RWPE2 (cell line): ENCODE measurements at regions not wholly inside any gene's neighbourhood (a gene's known extent, or its start where the extent isn't known, plus 50 kb on each side); places are given as distances from the start of the nearest gene placed in this dataset.

Source experiments
- ATAC-seq: fragments of 200-7000 bp; cut with Tn5 transposase; 3 replicates; pipeline ENCODE4 v1.9.1; 2021; ENCODE audit warnings: low read depth
- DNase-seq: peaks from one replicate; pipeline ENCODE4 v3.0.0-alpha.2; 2020; ENCODE audit warnings: low spot score
- H3K27ac ChIP-seq: fragments of 450-650 bp; 2 replicates; pipeline ENCODE4 v1.5.1; 2017; ENCODE audit warnings: mild to moderate bottlenecking; ENCODE audit not compliant: poor library complexity, severe bottlenecking
- H3K27me3 ChIP-seq: fragments of 250-450 bp; sonication (Bioruptor Pico); 2 replicates; pipeline ENCODE4 v1.5.1; 2021; ENCODE audit warnings: mild to moderate bottlenecking, moderate library complexity; ENCODE audit not compliant: insufficient read depth, poor library complexity, severe bottlenecking
- H3K36me3 ChIP-seq: fragments of 250-450 bp; sonication (Bioruptor Pico); 2 replicates; pipeline ENCODE4 v1.5.1; 2020; ENCODE audit warnings: low read depth, mild to moderate bottlenecking, moderate library complexity
- H3K4me1 ChIP-seq: fragments of 250-450 bp; sonication (Bioruptor Pico); 2 replicates; pipeline ENCODE4 v1.5.1; 2021; ENCODE audit warnings: mild to moderate bottlenecking, moderate library complexity; ENCODE audit not compliant: insufficient read depth, poor library complexity, severe bottlenecking
- H3K4me3 ChIP-seq: fragments of 250-450 bp; sonication (Bioruptor Pico); 2 replicates; pipeline ENCODE4 v1.5.1; 2021; ENCODE audit warnings: mild to moderate bottlenecking, moderate library complexity; ENCODE audit not compliant: severe bottlenecking
- H3K9me3 ChIP-seq: fragments of 250-450 bp; sonication (Bioruptor Pico); 2 replicates; pipeline ENCODE4 v1.5.1; 2021; ENCODE audit warnings: mild to moderate bottlenecking, moderate library complexity; ENCODE audit not compliant: severe bottlenecking
- TF ChIP-seq, protein P1 (sequence below): fragments of 450-650 bp; IDR thresholded peaks from one replicate; pipeline ENCODE4 v1.5.1; 2017; ENCODE audit warnings: mild to moderate bottlenecking, moderate library complexity; ENCODE audit not compliant: poor library complexity, severe bottlenecking

DNA sequence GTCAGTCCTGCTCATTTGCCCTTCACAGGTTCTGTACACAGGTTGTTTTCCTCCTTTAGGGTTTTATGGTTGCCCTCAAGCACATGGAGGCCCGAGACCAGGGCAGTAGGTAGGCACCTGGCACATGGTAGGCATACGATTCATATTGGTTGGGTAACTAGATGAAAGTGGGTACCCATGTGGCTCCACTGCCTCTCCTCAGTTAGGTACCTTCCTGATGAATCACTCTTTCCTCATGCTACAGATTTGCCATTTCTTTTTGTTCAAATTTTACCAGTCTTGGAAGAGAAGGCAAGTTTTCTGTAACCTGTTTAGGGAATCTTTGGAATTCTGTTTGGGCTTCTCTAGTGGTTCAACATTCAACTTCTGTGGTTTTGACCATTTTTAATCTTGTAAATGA, 121.3 kb downstream of the FHIP1A start:
- ATAC-seq (peak; percentile 40; the same call in 1 of the 3 replicates), DNase-seq (no peak)
- TF ChIP-seq, protein P1, sequence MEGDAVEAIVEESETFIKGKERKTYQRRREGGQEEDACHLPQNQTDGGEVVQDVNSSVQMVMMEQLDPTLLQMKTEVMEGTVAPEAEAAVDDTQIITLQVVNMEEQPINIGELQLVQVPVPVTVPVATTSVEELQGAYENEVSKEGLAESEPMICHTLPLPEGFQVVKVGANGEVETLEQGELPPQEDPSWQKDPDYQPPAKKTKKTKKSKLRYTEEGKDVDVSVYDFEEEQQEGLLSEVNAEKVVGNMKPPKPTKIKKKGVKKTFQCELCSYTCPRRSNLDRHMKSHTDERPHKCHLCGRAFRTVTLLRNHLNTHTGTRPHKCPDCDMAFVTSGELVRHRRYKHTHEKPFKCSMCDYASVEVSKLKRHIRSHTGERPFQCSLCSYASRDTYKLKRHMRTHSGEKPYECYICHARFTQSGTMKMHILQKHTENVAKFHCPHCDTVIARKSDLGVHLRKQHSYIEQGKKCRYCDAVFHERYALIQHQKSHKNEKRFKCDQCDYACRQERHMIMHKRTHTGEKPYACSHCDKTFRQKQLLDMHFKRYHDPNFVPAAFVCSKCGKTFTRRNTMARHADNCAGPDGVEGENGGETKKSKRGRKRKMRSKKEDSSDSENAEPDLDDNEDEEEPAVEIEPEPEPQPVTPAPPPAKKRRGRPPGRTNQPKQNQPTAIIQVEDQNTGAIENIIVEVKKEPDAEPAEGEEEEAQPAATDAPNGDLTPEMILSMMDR: no peak
- Histone ChIP-seq H3K4me3 (no peak overlapping the region), H3K27me3 (no peaks in the 10 kb centered on the region), H3K27ac (no peak overlapping the region), H3K36me3 (no peaks in the 10 kb centered on the region), H3K4me1 (peaks cover 14% of the 10 kb centered on the region), H3K9me3 (no peaks in the 10 kb centered on the region)

DNA sequence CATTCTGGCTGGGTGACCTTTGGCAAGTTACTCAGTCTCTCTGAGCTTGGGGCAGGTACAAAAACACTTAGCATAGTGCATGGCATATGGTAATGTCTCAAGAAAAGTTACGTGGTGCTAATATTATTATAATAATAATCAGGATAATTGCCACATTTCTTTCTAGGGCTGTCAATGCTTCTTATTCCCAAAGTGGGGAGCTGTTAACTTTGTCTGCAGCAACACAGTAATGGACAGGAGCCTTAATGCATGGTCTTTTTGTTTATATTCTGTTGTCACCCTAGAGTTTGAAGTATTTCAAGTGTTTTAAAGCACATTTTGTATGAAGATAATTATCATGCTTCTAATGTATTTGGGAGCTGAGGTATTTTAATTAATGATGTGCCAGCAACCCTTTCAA, 121.8 kb downstream of the FHIP1A start:
- Histone ChIP-seq H3K4me1 (peaks cover 9% of the 10 kb centered on the region), H3K9me3 (no peaks in the 10 kb centered on the region), H3K4me3 (no peak overlapping the region), H3K36me3 (no peaks in the 10 kb centered on the region), H3K27ac (no peak overlapping the region), H3K27me3 (no peaks in the 10 kb centered on the region)
- DNase-seq: no peak
- no peak for ATAC-seq
- TF ChIP-seq, protein P1: peak; percentile 8

DNA sequence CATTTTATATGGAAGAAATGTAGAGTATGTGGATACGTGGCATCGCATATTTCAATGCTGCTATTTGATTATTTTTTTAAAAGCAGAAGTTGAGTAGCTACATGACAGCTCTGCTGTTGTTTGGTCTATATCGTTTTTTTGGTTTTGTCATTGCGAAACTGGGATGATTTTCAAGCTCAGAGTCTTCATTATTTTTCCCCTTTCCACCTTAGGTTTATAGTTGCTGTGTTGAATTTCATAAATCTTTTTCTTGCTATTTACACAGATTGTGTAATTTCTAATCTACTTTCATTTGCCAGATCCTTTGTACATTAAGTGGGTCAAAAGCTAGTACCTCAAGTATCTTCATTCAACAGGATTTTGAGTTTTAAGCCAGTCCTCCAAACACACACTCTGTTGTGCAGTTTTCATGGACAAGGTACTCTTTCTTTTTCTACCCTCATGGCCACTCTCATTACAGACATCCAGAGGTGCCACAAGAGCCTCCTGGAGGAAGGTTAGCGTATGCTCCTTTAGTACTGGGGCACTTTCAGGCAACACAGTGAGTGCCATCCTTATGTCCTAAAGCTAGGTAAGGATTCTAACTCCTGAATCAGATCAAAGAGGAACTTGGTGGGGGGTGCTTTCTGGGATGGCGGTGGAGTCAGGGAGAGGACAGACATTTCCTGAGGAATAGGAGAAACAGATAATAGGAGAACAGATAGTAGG, 123.2 kb downstream of the FHIP1A start:
- no peaks in the 10 kb centered on the region for H3K9me3 ChIP-seq
- no peak overlapping the region for H3K27ac ChIP-seq
- peaks cover 8% of the 10 kb centered on the region for H3K4me1 ChIP-seq
- TF ChIP-seq, protein P1: no peak
- H3K4me3 ChIP-seq: no peak overlapping the region
- no peaks in the 10 kb centered on the region for H3K36me3 ChIP-seq
- no peaks in the 10 kb centered on the region for H3K27me3 ChIP-seq
- DNase-seq (no peak), ATAC-seq (no peak)

DNA sequence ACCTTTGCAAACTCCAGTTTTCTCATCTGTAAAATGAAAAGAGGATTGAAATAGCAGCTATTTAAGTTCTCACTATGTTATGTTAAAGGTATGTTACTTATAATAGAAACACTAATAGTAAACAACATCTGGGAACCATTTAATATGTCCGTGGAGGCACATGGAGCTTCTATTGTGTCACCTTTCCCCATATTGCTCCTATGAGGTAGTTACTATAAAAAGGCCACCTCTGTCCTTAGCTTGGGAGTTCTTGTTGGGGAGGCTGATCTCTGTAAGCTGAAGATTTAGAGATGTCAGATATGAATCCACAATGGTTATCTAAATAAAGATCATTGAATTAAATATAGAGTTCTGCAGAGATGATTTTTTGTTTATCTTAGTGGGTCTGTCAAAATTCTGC, 125.2 kb downstream of the FHIP1A start:
- H3K4me1 ChIP-seq: peaks cover 10% of the 10 kb centered on the region
- DNase-seq (no peak), ATAC-seq (no peak)
- TF ChIP-seq, protein P1: no peak
- H3K27me3 ChIP-seq: no peaks in the 10 kb centered on the region
- H3K9me3 ChIP-seq: no peaks in the 10 kb centered on the region
- no peak overlapping the region for H3K4me3 ChIP-seq
- no peaks in the 10 kb centered on the region for H3K36me3 ChIP-seq
- H3K27ac ChIP-seq: no peak overlapping the region

DNA sequence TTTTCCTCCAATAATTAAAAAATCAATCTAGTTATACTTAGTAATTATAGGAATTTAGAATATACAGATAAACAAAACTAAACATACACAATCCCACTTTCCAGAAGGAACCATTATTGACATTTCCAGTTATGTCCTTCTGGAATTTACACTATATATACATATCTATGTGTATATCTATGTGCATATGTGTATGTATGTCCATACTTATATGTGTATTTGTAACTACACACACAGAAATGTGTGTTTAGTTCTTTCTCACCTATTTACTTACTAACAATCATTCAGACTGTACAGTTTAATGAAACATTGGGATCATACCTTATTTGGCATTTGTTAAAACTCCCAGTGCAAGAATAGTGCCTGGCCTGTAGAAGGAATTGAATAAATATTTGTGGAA, 126.4 kb downstream of the FHIP1A start:
- DNase-seq (no peak), ATAC-seq (no peak)
- Histone ChIP-seq H3K9me3 (no peaks in the 10 kb centered on the region), H3K27ac (no peak overlapping the region), H3K27me3 (no peaks in the 10 kb centered on the region), H3K4me3 (no peak overlapping the region), H3K4me1 (peaks cover 18% of the 10 kb centered on the region), H3K36me3 (no peaks in the 10 kb centered on the region)
- TF ChIP-seq, protein P1: no peak
